NOMO-1 (cell line): ENCODE measurements at regions not wholly inside any gene's neighbourhood (a gene's known extent, or its start where the extent isn't known, plus 50 kb on each side); places are given as distances from the start of the nearest gene placed in this dataset.
A peak's percentile ranks its signal among the peaks of the same experiment; 100 is the strongest.
"Not testable (repeated sequence)": the region's sequence is repeated elsewhere in the genome, so short reads cannot be mapped to it uniquely, and the experiment has no call there.

ENCODE experiments used
- DNase-seq, 2 experiments: peaks; one replicate each; lab custom pipeline; 2025; ENCODE audit not compliant: unreplicated experiment in 2 of 2; lab: John Stamatoyannopoulos, UW

DNA sequence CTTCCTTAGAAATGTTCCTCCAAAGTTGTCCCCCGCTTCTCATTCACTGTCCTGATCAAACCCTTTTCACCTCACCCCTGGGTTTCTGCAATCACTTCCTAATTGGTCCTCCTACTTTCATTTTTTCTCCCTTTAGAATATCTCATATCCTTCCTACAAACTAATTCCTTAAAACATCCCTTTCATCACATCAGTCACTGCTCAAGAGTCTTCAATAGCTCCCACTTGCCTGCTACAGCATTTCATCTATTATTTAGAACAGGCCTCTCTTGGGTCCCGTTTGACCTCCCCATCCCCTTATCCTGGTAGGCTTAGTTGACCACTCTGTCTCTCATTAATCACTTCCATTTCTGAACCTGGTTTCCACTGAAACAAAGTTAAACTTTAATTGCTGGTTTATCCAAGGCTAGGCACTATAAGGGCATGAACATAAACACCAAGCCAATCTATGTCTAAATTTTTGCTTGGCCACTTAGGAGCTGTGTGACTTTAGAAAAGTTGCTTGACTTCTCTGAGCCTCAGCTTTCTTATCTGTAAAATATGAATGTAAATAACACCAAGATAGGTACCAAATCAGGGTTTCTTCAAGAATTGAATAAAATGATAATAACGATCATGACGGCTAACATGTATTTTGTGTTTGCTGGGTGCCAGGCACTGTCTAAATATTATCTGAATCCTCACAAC is 202.1 kb upstream of the WWC1 start:
- DNase-seq: no peak

- no peak for DNase-seq
These were observed 198.9 kb upstream of the WWC1 start for GRCh38 chr5:168092209-168093185.

- DNase-seq: no peak
These were observed 198.1 kb upstream of the WWC1 start for GRCh38 chr5:168093200-168093910.

DNA sequence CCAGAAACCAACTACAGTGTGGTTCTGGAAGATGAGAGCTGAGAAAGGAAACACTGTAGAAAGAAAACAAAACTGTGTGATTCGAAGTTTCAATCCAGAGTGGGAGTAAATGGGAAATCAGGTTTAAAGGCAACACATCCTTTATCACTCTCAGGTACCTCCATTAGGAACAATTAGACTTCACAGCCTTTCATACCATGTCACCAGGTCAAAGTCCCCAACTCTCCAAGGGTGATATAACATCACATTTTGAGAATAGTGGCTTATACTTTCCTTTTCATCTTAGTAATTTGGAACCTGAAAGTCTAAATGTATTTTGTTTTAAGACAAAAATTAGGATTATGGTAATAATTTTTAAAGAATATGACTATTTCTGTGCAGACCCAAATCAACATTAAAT is 194.9 kb upstream of the WWC1 start:
- DNase-seq: no peak

DNA sequence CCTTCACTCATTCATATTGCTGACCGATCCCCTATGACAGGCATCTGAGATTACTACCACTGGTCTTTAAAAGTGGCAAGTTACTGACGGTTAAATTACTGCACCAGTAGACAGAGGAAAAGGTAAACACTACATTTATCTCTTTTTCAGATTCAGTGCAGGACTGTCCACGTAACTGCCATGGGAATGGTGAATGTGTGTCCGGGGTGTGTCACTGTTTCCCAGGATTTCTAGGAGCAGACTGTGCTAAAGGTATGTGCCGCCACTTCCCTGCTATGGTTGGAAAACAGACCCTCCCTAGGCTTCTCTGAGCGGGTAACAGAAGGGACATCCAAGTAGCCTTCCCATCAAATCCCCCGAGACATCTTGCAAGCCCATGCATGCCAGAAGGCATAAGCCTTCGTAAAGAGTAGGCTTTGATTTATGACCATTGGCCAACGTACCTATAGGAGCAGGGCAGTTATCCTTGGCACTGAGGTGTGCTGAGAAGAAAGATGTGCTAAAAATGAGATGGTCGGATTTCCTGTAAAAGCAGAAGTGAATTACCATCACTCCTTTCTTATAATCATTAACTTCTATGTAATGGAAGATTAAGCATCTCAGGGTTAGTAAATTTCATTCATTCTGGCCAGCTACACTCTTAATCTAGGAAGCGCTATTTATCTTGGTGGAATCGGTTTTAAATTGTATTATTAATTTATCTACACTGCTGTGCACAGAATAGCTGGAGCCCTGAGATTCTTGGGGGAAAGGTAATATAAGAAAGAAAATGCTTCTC is 193.4 kb upstream of the WWC1 start:
- no peak for DNase-seq

DNA sequence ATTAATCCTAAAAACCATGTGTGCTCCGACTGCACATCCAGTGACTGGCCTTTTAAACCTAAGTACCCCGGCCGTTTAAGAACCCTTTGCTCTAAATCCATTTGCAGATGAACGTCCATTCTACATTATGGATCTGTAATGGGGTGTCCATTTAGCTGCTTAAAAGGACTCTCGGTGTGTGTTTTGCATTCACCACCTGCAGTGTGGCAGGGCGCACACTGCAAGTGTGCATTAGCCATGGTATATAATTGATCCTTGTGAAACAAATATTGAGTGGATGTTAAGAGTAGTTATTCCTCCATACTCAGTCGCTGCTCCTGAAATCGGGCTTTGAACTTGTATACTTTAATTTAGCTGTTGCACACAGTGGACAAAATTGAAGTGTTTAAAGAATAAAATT is 190.1 kb upstream of the WWC1 start:
- DNase-seq: no peak

- DNase-seq: not testable (repeated sequence)
These were observed 188.4 kb upstream of the WWC1 start for GRCh38 chr5:168103018-168103417.

DNA sequence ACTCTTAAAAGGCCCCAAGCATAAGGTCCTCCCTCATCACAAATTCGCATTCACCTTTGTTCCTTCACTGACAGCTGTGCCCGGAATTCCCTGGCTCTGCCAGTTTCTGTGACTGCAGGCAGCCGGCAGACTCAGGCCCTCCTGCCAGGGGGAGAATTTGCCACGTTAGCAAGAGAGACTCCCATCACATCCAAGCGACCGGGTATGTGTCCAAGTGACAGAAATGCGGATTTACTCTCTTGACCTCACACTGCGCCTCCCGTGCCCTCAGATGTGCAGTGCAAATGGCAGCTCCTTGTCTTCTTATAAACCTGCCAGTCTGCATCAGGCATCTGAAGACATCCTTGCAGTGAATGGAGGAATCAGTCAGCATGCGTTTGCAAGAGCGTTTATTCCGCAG is 187.1 kb upstream of the WWC1 start:
- no peak for DNase-seq

GRCh38 chr5:168104811-168105481 is 186.5 kb upstream of the WWC1 start:
- no peak for DNase-seq

DNA sequence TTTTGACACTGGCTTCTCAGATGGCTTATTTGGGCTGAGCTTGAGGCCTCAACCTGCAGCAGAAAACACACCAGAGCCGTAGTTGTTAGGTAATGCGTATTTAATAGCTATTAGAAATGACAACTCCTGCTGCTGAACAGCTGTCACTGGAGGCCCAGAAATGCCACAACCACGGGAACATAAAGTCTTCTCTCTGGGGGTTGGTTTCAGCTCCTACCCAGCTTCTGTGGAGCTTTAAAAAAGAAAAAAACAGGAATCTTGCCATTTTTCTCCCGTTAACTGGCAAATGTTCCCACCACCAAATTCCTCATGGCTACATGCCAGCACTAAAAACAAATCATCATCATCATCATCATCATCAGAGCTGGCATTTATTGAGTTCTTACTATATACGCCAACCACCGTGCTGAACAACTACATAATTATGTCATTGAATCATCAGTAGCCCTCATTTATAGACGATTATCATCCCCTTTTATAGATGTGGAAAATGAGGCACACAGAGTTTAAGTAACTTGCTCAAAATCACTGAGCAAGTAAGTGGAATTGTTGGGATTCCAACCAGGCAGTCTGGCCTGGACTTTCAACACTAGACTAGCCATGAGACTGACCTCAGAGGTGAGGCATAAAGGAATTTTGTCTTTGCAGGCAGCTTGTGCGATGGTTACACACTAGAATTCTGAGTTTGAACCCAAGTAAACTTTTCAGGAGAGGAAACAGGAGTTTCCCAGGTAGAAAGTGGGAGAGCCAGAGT is 185.3 kb upstream of the WWC1 start:
- no peak for DNase-seq

DNA sequence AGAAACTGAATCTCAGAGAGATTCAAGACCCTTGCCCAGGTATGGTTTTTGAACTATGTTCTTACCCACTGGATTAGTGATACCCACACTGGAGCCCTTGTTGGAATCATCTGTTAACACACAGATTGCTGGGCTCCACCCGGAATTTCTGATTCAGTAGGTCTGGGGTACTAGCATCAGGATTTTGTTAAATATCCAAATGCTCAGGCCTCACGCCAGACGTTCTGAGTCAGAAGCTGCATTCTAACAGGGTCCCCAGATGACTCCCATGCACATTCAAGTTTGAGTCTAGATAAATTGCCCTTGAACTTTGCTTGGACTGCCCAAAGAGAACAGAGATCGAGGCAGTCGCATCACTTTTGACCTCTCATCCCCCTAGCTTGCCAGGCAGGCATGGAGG is 182.0 kb upstream of the WWC1 start:
- DNase-seq: no peak

GRCh38 chr5:168110384-168110783 is 181.1 kb upstream of the WWC1 start:
- no peak for DNase-seq

GRCh38 chr5:168110870-168111832 is 180.3 kb upstream of the WWC1 start:
- peak in 1 of 2 experiments; percentile 36 for DNase-seq

DNA sequence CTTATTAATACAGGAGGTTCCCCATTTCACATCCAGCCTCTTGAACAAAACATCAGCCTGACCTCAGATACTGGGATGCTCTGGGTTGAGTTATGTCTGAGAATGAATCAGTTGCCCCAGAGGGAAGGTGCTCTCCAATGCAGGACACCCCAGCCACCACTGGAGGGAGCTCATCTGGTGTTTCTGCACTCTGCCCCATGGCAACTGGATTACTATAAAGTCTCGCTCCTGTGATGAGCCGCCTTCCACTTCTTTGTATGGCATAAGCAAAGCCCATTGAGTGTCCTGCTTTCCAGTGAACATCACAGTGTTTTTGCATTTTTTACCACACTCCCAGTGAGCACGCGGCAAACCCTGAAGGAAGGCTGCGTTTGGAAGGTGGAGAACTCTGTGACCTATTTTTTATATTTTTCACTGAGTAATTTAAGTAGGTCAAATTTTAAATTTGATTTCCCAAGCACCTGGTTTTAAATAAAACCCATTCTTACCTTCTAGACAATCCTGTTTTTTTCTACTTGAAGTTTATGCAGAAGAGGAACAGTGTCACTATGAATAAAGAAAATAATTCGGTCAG is 176.9 kb upstream of the WWC1 start:
- peak; percentile 42 to 48 for DNase-seq

- DNase-seq: no peak
These were observed 174.0 kb upstream of the WWC1 start for GRCh38 chr5:168117469-168117868.

DNA sequence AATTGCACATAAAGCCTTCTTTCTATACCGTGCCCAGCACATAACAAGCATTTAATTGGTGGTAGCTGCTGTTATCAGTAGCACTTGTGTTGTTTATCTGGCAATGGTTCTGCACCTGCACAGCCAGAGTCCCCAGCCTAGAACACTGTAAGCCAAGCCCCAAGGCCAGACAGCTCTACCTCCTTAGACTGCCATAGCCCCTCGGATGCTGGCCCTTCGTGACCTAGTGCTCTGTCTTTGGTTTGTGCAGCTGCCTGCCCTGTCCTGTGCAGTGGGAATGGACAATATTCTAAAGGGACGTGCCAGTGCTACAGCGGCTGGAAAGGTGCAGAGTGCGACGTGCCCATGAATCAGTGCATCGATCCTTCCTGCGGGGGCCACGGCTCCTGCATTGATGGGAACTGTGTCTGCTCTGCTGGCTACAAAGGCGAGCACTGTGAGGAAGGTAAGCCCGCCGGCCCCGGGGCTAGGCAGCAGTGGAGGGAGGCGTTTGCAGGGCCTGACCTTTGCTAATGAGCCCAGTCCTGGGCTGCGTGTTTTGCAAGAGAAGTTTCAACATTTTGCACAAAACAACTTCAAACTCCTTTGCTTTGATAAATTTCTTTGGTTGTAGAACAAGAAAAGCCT is 173.3 kb upstream of the WWC1 start:
- peak; percentile 7 to 8 for DNase-seq

DNA sequence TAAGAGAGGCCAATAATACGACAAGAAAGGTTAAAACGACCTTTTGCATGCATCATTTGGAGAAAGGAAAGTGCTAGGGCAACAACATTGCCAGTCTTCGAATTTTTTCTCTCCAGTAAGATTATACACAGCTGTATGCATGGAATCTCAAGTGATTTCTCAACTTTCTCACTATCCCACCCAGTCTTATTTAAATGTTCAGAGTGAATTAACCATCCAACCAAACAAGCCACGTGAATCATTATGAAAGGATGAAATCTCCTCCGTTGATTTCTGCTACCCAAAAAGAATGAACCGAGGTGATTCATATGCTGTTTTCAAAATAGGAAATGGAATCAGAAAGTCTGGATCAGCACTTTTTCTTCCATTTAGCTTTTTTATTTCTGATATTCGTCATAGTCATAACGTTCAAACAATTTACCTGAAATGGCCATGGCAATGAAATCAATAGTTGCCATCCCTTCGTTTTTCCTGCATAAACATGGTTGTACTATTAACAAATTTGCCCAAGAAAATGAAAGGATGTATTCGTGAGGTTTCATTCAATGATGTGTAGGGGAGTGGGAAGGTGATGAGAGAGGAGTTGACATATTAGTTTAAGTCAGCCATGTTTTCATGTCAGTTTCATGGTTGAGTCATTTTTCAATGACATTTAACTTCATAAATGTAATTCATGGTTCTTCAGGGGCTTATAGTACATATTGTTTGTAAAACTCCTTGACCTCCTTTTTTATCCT is 170.9 kb upstream of the WWC1 start:
- DNase-seq: no peak
